GM12872 (cell line): ENCODE measurements at regions not wholly inside any gene's neighbourhood (a gene's known extent, or its start where the extent isn't known, plus 50 kb on each side); places are given as distances from the start of the nearest gene placed in this dataset.

Experiments used
- TF ChIP-seq, protein P1 (sequence below): IDR thresholded peaks from 3 replicates; pipeline ENCODE4 v1.5.1; 2011; ENCODE audit warnings: low read depth, mild to moderate bottlenecking, low read length, moderate library complexity; ENCODE audit not compliant: insufficient read depth

DNA sequence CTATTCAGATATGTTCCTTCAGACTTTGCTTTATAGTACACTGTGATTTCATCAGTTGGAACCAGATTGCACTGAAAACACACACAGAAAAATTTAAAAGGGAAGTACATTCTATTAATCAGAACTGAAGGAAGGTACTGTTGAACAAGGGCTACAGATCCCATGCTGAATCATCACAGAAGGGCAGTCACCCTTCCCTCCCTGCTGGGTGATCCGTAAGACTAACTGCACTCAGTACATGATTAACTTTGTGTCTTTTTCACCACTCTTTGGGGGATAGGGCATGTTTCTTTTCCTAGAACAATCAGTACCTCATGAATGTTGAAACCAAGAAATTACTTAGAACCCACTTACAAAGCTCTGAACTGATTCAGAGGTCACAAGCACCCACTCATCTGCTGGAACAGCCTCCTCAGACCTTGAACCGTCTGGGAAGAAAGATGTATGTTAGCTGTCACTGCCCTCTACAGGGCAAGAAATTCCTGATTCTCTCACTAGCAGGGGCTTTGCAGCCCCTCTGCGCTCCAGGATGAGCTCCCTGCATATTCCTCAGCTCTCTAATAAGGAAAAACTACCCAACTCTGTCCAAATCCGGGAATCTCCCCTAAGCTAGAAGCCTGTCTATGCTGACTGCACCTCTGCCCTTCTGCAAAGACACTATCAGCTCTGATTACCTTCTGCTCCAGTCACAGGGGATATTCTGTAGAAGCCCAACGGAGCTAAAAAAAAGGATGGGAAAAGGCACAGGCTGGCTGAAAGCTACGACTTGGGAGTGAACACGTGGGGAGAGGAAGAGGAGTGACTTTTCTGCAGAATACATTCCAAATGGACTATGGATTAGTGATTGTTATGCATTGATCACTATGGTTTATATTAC is 51.0 kb downstream of the IARS1 start:
- TF ChIP-seq, protein P1, sequence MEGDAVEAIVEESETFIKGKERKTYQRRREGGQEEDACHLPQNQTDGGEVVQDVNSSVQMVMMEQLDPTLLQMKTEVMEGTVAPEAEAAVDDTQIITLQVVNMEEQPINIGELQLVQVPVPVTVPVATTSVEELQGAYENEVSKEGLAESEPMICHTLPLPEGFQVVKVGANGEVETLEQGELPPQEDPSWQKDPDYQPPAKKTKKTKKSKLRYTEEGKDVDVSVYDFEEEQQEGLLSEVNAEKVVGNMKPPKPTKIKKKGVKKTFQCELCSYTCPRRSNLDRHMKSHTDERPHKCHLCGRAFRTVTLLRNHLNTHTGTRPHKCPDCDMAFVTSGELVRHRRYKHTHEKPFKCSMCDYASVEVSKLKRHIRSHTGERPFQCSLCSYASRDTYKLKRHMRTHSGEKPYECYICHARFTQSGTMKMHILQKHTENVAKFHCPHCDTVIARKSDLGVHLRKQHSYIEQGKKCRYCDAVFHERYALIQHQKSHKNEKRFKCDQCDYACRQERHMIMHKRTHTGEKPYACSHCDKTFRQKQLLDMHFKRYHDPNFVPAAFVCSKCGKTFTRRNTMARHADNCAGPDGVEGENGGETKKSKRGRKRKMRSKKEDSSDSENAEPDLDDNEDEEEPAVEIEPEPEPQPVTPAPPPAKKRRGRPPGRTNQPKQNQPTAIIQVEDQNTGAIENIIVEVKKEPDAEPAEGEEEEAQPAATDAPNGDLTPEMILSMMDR = 0 out of 3 replicates have a peak, but pooled peaks have one; percentile 11

DNA sequence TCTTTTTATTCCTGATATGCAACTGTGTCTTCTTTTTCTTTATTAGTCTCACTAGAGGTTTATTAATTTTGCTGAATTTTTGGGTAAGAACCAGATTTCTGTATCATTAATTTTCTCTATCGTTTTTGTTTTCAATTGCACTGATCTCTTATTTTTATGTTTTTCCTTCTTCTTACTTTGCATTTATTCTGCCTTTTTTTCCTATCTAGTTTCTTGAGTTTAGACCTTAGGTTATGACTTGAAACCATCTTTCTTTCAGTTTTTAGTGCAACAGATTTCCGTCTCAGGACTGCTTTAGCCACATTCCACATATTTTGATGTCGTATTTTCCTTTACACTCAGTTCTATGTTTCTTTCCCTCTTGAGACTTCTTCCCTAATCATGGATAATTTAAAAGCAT is 56.6 kb downstream of the IARS1 start:
- TF ChIP-seq, protein P1 = no peak

DNA sequence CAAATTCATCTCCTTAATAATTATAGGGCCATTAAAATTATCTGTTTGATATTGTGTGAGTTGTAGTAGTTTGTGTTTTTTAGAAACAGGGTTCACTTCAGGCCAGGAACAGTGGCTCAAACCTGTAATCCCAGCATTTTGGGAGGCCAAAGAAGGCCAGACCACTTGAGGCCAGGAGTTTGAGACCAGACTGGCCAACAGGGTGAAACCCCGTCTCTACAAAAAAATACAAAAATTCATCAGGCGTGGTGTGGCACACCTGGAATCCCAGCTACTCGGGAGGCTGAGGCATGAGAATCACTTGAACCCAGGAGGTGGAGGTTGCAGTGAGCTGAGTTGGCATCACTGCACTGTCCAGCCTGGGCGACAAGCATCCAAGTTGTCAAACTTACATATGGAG is 57.0 kb downstream of the IARS1 start:
- TF ChIP-seq, protein P1 = no peak

DNA sequence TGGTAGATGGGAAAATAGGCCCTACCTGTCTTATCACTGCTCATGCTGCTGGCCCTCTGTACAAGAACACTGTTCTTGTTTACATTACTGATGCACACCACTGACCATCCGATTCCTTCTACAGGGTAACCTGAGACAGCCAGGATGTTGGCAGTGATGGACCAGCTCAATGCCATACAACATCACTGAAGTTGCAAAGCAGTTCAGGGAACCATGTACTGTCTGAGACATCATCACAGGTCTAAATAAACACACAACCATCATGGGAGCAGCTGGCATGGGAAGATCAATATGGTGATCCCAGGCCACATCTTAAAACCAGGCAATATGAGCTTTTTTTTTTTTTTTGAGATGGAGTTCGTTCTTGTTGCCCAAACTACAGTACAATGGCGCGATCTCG is 59.0 kb downstream of the IARS1 start:
- TF ChIP-seq, protein P1 = no peak

DNA sequence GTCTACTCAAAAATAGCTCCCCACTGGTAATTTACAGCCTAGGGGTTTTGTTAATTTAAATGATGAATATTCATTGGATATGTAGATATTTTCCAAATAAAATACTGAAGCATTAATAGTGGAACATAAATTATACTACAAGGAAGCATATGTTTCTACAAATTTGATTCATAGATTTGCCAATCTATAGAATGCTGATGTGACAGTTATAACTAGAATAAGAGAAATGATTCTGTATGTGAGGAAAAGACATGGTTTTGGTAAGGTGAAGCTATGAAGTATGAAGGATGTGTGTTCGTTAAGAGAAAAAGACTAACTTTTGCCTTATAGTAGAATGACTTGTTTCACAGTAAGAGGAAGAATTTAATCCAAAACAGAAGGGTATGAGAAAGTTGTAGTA is 61.3 kb downstream of the IARS1 start:
- TF ChIP-seq, protein P1 = no peak

DNA sequence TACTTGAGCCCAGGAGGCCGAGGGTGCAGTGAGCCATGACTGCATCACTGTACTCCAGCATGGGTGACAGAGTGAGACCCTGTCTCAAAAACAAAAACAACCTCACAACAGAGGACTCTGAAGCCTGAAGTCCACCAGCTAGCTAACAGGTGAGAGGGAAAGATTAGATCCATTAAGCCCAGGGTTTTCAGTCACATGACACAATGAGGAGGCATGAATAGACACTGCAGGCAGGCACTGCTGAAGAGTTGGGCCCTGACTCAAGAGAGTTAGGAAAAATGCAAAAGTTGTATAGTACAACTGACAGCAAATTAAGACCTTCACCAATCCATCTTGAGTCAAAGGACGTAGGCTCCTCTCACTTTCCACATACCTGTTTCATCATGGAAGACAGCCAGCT is 64.9 kb downstream of the IARS1 start:
- TF ChIP-seq, protein P1 = no peak

DNA sequence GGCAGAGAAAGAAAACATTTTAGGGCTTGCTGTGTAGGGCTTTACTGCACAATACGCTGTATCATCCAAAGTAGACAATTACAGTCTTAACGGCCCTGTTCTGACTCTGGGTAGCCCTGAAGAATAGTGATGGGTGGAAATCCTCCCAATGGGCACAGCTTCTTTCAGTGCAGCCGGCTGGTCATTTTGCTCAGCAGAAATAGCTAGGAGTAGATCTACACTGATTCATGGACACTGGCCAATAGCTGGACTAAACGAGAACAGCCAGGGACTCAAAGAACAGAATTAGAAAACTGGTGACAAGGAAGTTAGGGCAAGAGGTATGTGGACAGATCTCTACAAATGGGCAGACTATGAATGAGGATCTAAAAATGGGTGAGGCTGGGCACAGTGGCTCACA is 69.3 kb downstream of the IARS1 start:
- TF ChIP-seq, protein P1 = no peak
